ENCODE measurements at regions not wholly inside any gene's neighbourhood (a gene's known extent, or its start where the extent isn't known, plus 50 kb on each side); places are given as distances from the start of the nearest gene placed in this dataset.
"Not testable (repeated sequence)": the region's sequence is repeated elsewhere in the genome, so short reads cannot be mapped to it uniquely, and the experiment has no call there.

GRCh38 chr2:177000061-177000714 lies 212.4 kb upstream of the HNRNPA3 start:
- DNase-seq: no peak

- DNase-seq: no peak
Observed at GRCh38 chr2:177000715-177001072, 211.9 kb upstream of the HNRNPA3 start.

GRCh38 chr2:177001334-177001733 lies 211.3 kb upstream of the HNRNPA3 start:
- DNase-seq: no peak

GRCh38 chr2:177002983-177003382 lies 209.6 kb upstream of the HNRNPA3 start:
- no peak for DNase-seq

- not testable (repeated sequence) for DNase-seq
Observed at GRCh38 chr2:177007726-177008125, 204.9 kb upstream of the HNRNPA3 start.

- not testable (repeated sequence) for DNase-seq
Observed at GRCh38 chr2:177008662-177009061, 203.9 kb upstream of the HNRNPA3 start.

- DNase-seq: no peak
Observed at GRCh38 chr2:177010146-177010545, 202.4 kb upstream of the HNRNPA3 start.

GRCh38 chr2:177010861-177011260 lies 201.7 kb upstream of the HNRNPA3 start:
- no peak for DNase-seq

GRCh38 chr2:177014946-177015345 lies 197.6 kb upstream of the HNRNPA3 start:
- no peak for DNase-seq

GRCh38 chr2:177015356-177015923 lies 197.2 kb upstream of the HNRNPA3 start:
- DNase-seq: no peak

GRCh38 chr2:177020524-177021119 lies 192.0 kb upstream of the HNRNPA3 start:
- no peak for DNase-seq

GRCh38 chr2:177021706-177022343 lies 190.8 kb upstream of the HNRNPA3 start:
- no peak for DNase-seq

- no peak for DNase-seq
Observed at GRCh38 chr2:177024765-177025164, 187.8 kb upstream of the HNRNPA3 start.

GRCh38 chr2:177026253-177026652 lies 186.3 kb upstream of the HNRNPA3 start:
- no peak for DNase-seq

- DNase-seq: no peak
Observed at GRCh38 chr2:177026956-177027355, 185.6 kb upstream of the HNRNPA3 start.

- DNase-seq: no peak
Observed at GRCh38 chr2:177028296-177028695, 184.3 kb upstream of the HNRNPA3 start.

- no peak for DNase-seq
Observed at GRCh38 chr2:177029075-177029474, 183.5 kb upstream of the HNRNPA3 start.

GRCh38 chr2:177029501-177029900 lies 183.1 kb upstream of the HNRNPA3 start:
- DNase-seq: no peak

- no peak for DNase-seq
Observed at GRCh38 chr2:177029901-177030300, 182.7 kb upstream of the HNRNPA3 start.

- no peak for DNase-seq
Observed at GRCh38 chr2:177030451-177031105, 182.0 kb upstream of the HNRNPA3 start.

- DNase-seq: no peak
Observed at GRCh38 chr2:177031438-177032180, 181.0 kb upstream of the HNRNPA3 start.

- no peak for DNase-seq
Observed at GRCh38 chr2:177036747-177037146, 175.8 kb upstream of the HNRNPA3 start.

- no peak for DNase-seq
Observed at GRCh38 chr2:177037569-177037968, 175.0 kb upstream of the HNRNPA3 start.
